ENCODE measurements at regions not wholly inside any gene's neighbourhood (a gene's known extent, or its start where the extent isn't known, plus 50 kb on each side); places are given as distances from the start of the nearest gene placed in this dataset.

GRCh38 chr9:86485359-86485758, 131.1 kb upstream of the TUT7 start:
- TF ChIP-seq CTCF (conservative IDR thresholded peaks at IDR 0.05) (no peak), EZH2 (IDR thresholded peaks at IDR 0.05; ENCODE audit: low read depth) (no peak)

All from PC-9 (cell line).